Prostate gland (tissue), 2 donors: ENCODE measurements at regions not wholly inside any gene's neighbourhood (a gene's known extent, or its start where the extent isn't known, plus 50 kb on each side); places are given as distances from the start of the nearest gene placed in this dataset.

Experiments used
- CTCF ChIP-seq, 4 experiments: fragments of 200-600 bp in 2 of 4; fragments of 450-650 bp in 2 of 4; sonication (generic) in 2 of 4; IDR thresholded peaks; 1 replicate in 3 of 4; 2 replicates in 1 of 4; pipeline ENCODE4 v1.5.1; 2016 to 2019; ENCODE audit warnings: antibody characterized with exemption in 4 of 4, mild to moderate bottlenecking in 2 of 4, moderate library complexity in 2 of 4
- POLR2A ChIP-seq: fragments of 450-650 bp; IDR thresholded peaks from one replicate; pipeline ENCODE4 v1.6.1; 2016; ENCODE audit warnings: antibody characterized with exemption, mild to moderate bottlenecking

- TF ChIP-seq CTCF (IDR thresholded peaks at IDR 0.05), result no peak
- no peak for TF ChIP-seq POLR2A
Measured at GRCh38 chr2:149702571-149702970, 115.0 kb upstream of the MMADHC start.
